ENCODE measurements at regions not wholly inside any gene's neighbourhood (a gene's known extent, or its start where the extent isn't known, plus 50 kb on each side); places are given as distances from the start of the nearest gene placed in this dataset.

GRCh38 chr20:22974354-22974753 is 60.8 kb upstream of the SSTR4 start:
- DNase-seq (ENCODE audit: low read depth), result peak; percentile 36
- no peak overlapping the region for H3K4me3 ChIP-seq (ENCODE audit: control insufficient read depth, low read depth, low read length)
- TF ChIP-seq CTCF (conservative IDR thresholded peaks at IDR 0.05; ENCODE audit: control insufficient read depth, insufficient read depth, low read depth, low read length), result peak; percentile 60

- DNase-seq (ENCODE audit: low read depth), result no peak
- TF ChIP-seq CTCF (conservative IDR thresholded peaks at IDR 0.05; ENCODE audit: control insufficient read depth, insufficient read depth, low read depth, low read length), result no peak
- no peak overlapping the region for H3K4me3 ChIP-seq (ENCODE audit: control insufficient read depth, low read depth, low read length)
Measured at GRCh38 chr20:22977047-22977785, 57.9 kb upstream of the SSTR4 start.

GRCh38 chr20:22984008-22984407 is 51.1 kb upstream of the SSTR4 start:
- TF ChIP-seq CTCF (conservative IDR thresholded peaks at IDR 0.05; ENCODE audit: control insufficient read depth, insufficient read depth, low read depth, low read length), result no peak
- H3K4me3 ChIP-seq (ENCODE audit: control insufficient read depth, low read depth, low read length), result no peak overlapping the region
- DNase-seq (ENCODE audit: low read depth), result no peak

GRCh38 chr20:22984606-22985005 is 50.5 kb upstream of the SSTR4 start:
- no peak for TF ChIP-seq CTCF (conservative IDR thresholded peaks at IDR 0.05; ENCODE audit: control insufficient read depth, insufficient read depth, low read depth, low read length)
- H3K4me3 ChIP-seq (ENCODE audit: control insufficient read depth, low read depth, low read length), result no peak overlapping the region

GRCh38 chr20:22985239-22985778 is 49.8 kb upstream of the SSTR4 start:
- DNase-seq (ENCODE audit: low read depth), result no peak
- no peak overlapping the region for H3K4me3 ChIP-seq (ENCODE audit: control insufficient read depth, low read depth, low read length)
- TF ChIP-seq CTCF (conservative IDR thresholded peaks at IDR 0.05; ENCODE audit: control insufficient read depth, insufficient read depth, low read depth, low read length), result no peak

More at GRCh38 chr20:22984606-22985005, 50.5 kb upstream of the SSTR4 start:
- DNase-seq (ENCODE audit: low read depth), result no peak
